NB4 (cell line): ENCODE measurements at regions not wholly inside any gene's neighbourhood (a gene's known extent, or its start where the extent isn't known, plus 50 kb on each side); places are given as distances from the start of the nearest gene placed in this dataset.

Source experiments
- DNase-seq: peaks from one replicate; pipeline ENCODE4 v3.0.0; 2010; ENCODE audit warnings: low read depth
- H3K4me3 ChIP-seq: one replicate; pipeline ENCODE4 v1.5.1; 2011; ENCODE audit warnings: mild to moderate bottlenecking, low read depth, low read length, moderate library complexity
- CTCF ChIP-seq: IDR thresholded peaks from one replicate; pipeline ENCODE4 v1.5.1; 2012; ENCODE audit warnings: low read depth, low read length
- MAX ChIP-seq: IDR thresholded peaks from 2 replicates; pipeline ENCODE4 v1.6.1; 2011; ENCODE audit warnings: low read depth, low read length
- MYC ChIP-seq: IDR thresholded peaks from 2 replicates; pipeline ENCODE4 v1.6.1; 2011; ENCODE audit warnings: low read depth, low read length
- POLR2A ChIP-seq: IDR thresholded peaks from 2 replicates; pipeline ENCODE4 v1.6.1; 2011; ENCODE audit warnings: mild to moderate bottlenecking; ENCODE audit not compliant: insufficient read length; ENCODE audit errors: extremely low read depth

- no peak for DNase-seq
- no peak overlapping the region for H3K4me3 ChIP-seq
- TF ChIP-seq MYC (no peak), CTCF (no peak), POLR2A (no peak), MAX (no peak)
Observed at GRCh38 chr2:66693076-66693965, 258.4 kb downstream of the MEIS1 start.

- H3K4me3 ChIP-seq: no peak overlapping the region
- DNase-seq: no peak
- TF ChIP-seq POLR2A: no peak
- no peak for TF ChIP-seq MYC
- no peak for TF ChIP-seq MAX
- TF ChIP-seq CTCF: no peak
Observed at GRCh38 chr2:66694087-66694860, 259.3 kb downstream of the MEIS1 start.

- no peak for DNase-seq
- no peak overlapping the region for H3K4me3 ChIP-seq
- TF ChIP-seq CTCF (no peak), POLR2A (no peak), MAX (no peak), MYC (no peak)
Observed at GRCh38 chr2:66695226-66695735, 260.4 kb downstream of the MEIS1 start.

GRCh38 chr2:66696374-66696773 lies 261.4 kb downstream of the MEIS1 start:
- DNase-seq: no peak
- no peak overlapping the region for H3K4me3 ChIP-seq
- TF ChIP-seq MYC: no peak
- TF ChIP-seq POLR2A: no peak
- no peak for TF ChIP-seq MAX
- no peak for TF ChIP-seq CTCF

- TF ChIP-seq MAX: no peak
- no peak for TF ChIP-seq CTCF
- no peak for TF ChIP-seq POLR2A
- no peak for TF ChIP-seq MYC
- no peak for DNase-seq
- no peak overlapping the region for H3K4me3 ChIP-seq
Observed at GRCh38 chr2:66696886-66697285, 262.0 kb downstream of the MEIS1 start.
